Fibroblast of pulmonary artery (primary cell): ENCODE measurements at regions not wholly inside any gene's neighbourhood (a gene's known extent, or its start where the extent isn't known, plus 50 kb on each side); places are given as distances from the start of the nearest gene placed in this dataset.

Experiments
- DNase-seq: peaks from one replicate; pipeline ENCODE4 v3.0.0-alpha.2; 2010; ENCODE audit warnings: low read depth
- H3K4me3 ChIP-seq: replicated peaks from 2 replicates; pipeline ENCODE4 v1.5.1; 2011; ENCODE audit warnings: low read depth, mild to moderate bottlenecking, control low read depth, low read length, moderate library complexity
- TF ChIP-seq, protein P1 (sequence below): IDR thresholded peaks from 2 replicates; pipeline ENCODE4 v1.5.1; 2011; ENCODE audit warnings: mild to moderate bottlenecking, control low read depth, low read length, inconsistent platforms; ENCODE audit errors: missing control alignments

DNA sequence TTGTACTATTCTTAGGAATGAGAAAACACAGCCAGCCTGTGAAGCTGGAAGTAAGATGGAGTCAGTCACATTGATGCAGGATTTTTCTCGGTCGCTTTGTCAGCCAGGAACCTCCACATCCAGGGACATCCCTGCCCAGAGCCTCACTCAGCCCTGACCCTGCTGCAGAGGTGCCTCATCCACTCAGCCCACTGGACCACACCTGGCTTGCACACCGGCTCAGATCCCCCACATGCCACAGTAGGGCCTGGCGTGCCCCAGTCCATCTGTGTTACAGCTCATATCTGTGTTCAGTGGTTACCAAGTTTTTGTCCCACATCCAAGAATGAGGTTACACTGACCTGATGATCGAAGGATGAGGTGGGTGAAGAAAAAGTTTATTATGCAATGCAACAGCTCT lies 1315.4 kb downstream of the SLITRK1 start:
- no peak for DNase-seq
- TF ChIP-seq, protein P1, sequence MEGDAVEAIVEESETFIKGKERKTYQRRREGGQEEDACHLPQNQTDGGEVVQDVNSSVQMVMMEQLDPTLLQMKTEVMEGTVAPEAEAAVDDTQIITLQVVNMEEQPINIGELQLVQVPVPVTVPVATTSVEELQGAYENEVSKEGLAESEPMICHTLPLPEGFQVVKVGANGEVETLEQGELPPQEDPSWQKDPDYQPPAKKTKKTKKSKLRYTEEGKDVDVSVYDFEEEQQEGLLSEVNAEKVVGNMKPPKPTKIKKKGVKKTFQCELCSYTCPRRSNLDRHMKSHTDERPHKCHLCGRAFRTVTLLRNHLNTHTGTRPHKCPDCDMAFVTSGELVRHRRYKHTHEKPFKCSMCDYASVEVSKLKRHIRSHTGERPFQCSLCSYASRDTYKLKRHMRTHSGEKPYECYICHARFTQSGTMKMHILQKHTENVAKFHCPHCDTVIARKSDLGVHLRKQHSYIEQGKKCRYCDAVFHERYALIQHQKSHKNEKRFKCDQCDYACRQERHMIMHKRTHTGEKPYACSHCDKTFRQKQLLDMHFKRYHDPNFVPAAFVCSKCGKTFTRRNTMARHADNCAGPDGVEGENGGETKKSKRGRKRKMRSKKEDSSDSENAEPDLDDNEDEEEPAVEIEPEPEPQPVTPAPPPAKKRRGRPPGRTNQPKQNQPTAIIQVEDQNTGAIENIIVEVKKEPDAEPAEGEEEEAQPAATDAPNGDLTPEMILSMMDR: no peak
- no peak overlapping the region for H3K4me3 ChIP-seq

DNA sequence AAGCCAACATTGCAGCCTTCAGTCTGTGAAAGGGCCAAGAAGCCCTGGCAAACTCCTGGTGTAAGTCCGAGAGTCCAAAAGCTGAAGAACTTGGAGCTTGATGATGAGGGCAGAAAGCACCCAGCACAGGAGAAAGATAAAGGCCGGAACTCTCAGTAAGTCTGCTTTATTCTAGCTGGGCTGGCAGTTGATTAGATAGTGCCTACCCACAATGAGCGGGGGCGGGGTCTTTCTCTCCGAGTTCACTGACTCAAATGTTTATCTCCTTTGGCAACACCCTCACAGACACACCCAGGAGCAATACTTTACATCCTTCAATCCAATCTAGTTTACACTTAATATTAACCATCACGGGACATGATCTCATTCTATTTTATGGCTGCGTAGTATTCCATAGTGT lies 1317.1 kb downstream of the SLITRK1 start:
- no peak for DNase-seq
- TF ChIP-seq, protein P1: no peak
- H3K4me3 ChIP-seq: no peak overlapping the region

GRCh38 chr13:82560889-82561288 lies 1321.4 kb downstream of the SLITRK1 start:
- no peak for DNase-seq
- TF ChIP-seq, protein P1: no peak
- no peak overlapping the region for H3K4me3 ChIP-seq

DNA sequence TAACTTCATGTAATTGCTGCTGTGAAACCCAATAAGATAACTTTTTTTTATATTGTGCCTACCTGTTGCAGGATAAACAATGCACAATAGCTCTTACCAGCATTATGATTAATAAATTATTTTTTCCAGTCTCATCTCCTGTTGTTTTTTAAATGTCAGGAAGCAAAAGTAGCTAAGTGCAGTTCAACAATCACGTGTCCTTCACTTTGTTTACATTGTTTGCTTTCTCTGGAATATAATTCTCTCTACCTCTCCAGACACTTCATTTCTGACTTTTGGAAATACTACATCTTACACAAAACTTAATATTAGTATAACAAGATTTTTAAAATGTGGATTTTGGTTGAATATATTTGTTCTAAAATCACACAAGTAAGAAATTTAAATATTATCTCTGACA lies 1359.4 kb downstream of the SLITRK1 start:
- TF ChIP-seq, protein P1: no peak
- no peak overlapping the region for H3K4me3 ChIP-seq
- no peak for DNase-seq

DNA sequence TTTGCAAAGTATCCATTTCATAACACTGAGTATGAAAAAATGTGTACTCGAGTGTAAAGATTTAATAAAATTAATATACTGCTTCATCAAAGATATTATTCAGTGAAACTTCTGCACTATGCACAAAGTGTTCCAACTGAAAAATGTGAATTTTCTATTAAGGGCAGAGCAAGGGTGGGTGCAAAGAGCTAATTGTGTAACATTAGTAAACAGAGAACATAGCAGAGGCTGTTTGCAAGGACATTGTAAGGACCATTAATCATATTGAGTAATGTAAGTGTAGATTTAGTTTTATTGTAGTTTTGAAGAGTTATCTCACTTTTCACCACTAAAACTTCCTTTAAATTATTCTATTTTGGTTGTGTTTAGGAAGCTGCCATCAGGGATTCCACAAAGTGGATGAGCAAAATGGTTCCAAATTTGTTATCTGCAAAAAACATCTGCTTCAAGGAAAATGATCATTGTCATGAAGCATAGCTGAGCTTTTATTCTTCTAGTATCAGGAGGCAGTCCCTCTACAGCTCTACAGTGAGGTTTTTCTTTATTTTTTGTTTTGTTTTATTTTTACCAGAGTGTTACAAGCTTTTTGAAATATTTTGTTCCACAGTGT lies 1375.4 kb downstream of the SLITRK1 start:
- TF ChIP-seq, protein P1: no peak
- no peak for DNase-seq
- H3K4me3 ChIP-seq: no peak overlapping the region

DNA sequence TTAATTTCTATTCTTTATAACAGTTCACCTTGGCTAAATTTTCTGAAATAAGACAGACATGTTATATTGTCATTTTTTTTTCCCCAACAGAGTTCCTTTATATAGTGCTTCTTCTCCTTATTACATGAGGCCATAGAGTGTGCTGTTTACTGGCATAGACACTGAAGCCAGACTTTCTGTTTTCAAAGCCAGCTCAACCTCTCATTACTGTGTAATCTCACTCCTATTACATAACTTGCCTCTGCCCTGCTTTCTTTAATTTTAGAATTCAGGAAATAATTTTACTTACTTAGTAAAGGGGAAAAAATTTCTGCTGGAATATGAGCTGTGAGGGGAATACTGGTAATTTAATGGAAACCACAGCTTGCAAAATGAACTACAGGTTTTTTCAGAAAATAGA lies 1380.4 kb downstream of the SLITRK1 start:
- TF ChIP-seq, protein P1: no peak
- no peak overlapping the region for H3K4me3 ChIP-seq
- DNase-seq: no peak

DNA sequence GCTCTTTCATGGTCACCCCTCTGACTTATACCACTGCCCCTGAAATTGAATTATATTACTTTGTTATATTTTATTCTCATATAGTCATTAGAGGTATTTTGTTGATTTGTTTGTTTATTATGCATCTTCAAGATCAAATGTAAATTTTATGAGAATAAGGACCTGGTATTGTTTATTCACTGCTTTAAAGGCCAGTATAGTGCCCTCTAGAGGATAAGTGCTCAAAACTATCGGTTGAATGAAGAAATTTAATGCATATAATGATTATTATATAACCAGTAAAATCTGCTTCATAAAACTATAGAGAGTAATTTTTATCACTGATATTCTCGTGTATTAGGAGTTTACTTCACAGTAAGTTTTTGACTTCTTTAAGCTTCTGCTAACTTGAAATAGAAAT lies 1401.9 kb downstream of the SLITRK1 start:
- no peak overlapping the region for H3K4me3 ChIP-seq
- TF ChIP-seq, protein P1: peak; percentile 41
- peak; percentile 3 for DNase-seq
